SK-N-SH (cell line): ENCODE measurements at regions not wholly inside any gene's neighbourhood (a gene's known extent, or its start where the extent isn't known, plus 50 kb on each side); places are given as distances from the start of the nearest gene placed in this dataset.

Experiments used
- ELF1 ChIP-seq: IDR thresholded peaks from 2 replicates; pipeline ENCODE4 v1.4.0; 2012
- GABPA ChIP-seq: IDR thresholded peaks from 2 replicates; pipeline ENCODE4 v1.4.0; 2012; ENCODE audit warnings: low read depth, mild to moderate bottlenecking
- MEF2A ChIP-seq: IDR thresholded peaks from 2 replicates; pipeline ENCODE4 v1.4.0; 2012; ENCODE audit warnings: low read depth, borderline replicate concordance
- MXI1 ChIP-seq: IDR thresholded peaks from 2 replicates; pipeline ENCODE4 v1.6.1; 2012; ENCODE audit warnings: mild to moderate bottlenecking, low read depth, low read length, improper control_type of control experiment
- NRF1 ChIP-seq: IDR thresholded peaks from 2 replicates; pipeline ENCODE4 v1.6.1; 2012; ENCODE audit warnings: low read depth, mild to moderate bottlenecking, low read length
- RFX5 ChIP-seq: IDR thresholded peaks from 2 replicates; pipeline ENCODE4 v1.6.1; 2012; ENCODE audit warnings: mild to moderate bottlenecking, improper control_type of control experiment, low read length
- SIN3A ChIP-seq: IDR thresholded peaks from 2 replicates; pipeline ENCODE4 v1.6.1; 2012; ENCODE audit warnings: low read depth, mild to moderate bottlenecking, low read length, moderate library complexity, borderline replicate concordance
- TAF1 ChIP-seq: IDR thresholded peaks from 2 replicates; pipeline ENCODE4 v1.6.1; 2012; ENCODE audit warnings: low read depth, mild to moderate bottlenecking, low read length, moderate library complexity, borderline replicate concordance
- YY1 ChIP-seq: IDR thresholded peaks from 2 replicates; pipeline ENCODE4 v1.4.0; 2012; ENCODE audit warnings: low read depth, mild to moderate bottlenecking
- TF ChIP-seq, protein P1 (sequence below): fragments of 200-600 bp; sonication (generic); IDR thresholded peaks from 2 replicates; pipeline ENCODE4 v1.6.1; 2017; ENCODE audit warnings: antibody characterized with exemption, mild to moderate bottlenecking, moderate library complexity
- TF ChIP-seq, protein P2 (sequence below): IDR thresholded peaks from 2 replicates; pipeline ENCODE4 v1.4.0; 2012; ENCODE audit warnings: low read depth
- TF ChIP-seq, protein P3 (sequence below): fragments of 150-350 bp; IDR thresholded peaks from 2 replicates; pipeline ENCODE4 v1.6.1; 2017; ENCODE audit warnings: antibody characterized with exemption, low read length, low read depth, borderline replicate concordance

DNA sequence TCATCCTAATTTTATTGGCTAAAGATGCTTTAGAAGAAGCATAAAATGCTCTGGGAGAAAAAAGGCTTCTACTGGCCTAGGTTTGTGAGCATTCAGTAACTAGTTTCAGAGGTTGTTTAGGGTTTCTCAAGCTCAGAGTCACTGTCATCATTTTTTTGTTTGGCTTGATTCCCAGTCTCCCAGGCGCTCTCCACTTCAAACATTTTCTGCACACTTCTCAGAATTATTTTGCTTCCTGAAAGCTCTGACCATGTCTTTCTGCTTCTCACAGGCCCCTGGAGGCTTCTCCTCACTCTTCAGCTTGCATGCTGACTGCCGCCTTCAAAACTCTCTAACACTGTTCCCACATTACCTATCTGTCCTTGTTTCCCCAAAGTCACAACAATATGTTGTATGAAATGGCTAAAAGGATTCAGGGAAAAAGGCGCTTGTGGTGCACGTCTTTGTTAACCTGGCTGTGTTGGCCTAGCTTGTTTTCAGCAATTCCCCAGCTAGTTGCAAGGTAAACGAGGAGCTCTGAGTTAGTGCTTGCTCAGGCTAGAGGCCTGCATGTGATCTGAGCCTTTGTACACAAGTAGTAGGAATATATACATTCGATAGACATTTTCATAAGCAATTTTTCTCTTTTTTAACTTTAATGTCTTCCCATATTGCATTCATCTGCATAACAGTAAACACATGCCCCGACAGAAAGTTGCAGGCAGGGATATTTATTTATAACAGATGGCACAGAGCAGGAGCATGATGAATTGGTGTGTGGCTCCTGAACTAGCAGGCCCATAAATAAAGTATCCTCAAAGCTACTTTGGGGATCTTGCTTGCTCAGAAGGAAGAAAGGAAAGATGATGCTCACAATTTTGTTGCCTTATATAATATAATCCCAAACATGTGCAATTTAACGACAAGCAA is 129.2 kb upstream of the DPH6 start:
- TF ChIP-seq, protein P1, sequence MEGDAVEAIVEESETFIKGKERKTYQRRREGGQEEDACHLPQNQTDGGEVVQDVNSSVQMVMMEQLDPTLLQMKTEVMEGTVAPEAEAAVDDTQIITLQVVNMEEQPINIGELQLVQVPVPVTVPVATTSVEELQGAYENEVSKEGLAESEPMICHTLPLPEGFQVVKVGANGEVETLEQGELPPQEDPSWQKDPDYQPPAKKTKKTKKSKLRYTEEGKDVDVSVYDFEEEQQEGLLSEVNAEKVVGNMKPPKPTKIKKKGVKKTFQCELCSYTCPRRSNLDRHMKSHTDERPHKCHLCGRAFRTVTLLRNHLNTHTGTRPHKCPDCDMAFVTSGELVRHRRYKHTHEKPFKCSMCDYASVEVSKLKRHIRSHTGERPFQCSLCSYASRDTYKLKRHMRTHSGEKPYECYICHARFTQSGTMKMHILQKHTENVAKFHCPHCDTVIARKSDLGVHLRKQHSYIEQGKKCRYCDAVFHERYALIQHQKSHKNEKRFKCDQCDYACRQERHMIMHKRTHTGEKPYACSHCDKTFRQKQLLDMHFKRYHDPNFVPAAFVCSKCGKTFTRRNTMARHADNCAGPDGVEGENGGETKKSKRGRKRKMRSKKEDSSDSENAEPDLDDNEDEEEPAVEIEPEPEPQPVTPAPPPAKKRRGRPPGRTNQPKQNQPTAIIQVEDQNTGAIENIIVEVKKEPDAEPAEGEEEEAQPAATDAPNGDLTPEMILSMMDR, result no peak
- no peak for TF ChIP-seq SIN3A
- no peak for TF ChIP-seq TAF1
- no peak for TF ChIP-seq ELF1
- no peak for TF ChIP-seq NRF1
- TF ChIP-seq GABPA, result no peak
- TF ChIP-seq, protein P2, sequence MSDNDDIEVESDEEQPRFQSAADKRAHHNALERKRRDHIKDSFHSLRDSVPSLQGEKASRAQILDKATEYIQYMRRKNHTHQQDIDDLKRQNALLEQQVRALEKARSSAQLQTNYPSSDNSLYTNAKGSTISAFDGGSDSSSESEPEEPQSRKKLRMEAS, result no peak
- TF ChIP-seq MXI1, result no peak
- TF ChIP-seq MEF2A, result no peak
- TF ChIP-seq RFX5, result no peak
- TF ChIP-seq, protein P3, sequence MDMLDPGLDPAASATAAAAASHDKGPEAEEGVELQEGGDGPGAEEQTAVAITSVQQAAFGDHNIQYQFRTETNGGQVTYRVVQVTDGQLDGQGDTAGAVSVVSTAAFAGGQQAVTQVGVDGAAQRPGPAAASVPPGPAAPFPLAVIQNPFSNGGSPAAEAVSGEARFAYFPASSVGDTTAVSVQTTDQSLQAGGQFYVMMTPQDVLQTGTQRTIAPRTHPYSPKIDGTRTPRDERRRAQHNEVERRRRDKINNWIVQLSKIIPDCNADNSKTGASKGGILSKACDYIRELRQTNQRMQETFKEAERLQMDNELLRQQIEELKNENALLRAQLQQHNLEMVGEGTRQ, result no peak
- TF ChIP-seq YY1, result no peak
